Astrocyte of the cerebellum (primary cell): ENCODE measurements at regions not wholly inside any gene's neighbourhood (a gene's known extent, or its start where the extent isn't known, plus 50 kb on each side); places are given as distances from the start of the nearest gene placed in this dataset.

Source experiments
- DNase-seq: peaks from one replicate; pipeline ENCODE4 v3.0.0-alpha.2; 2011; ENCODE audit warnings: low read depth
- H3K4me3 ChIP-seq: 2 replicates; pipeline ENCODE4 v1.5.1; 2011; ENCODE audit warnings: mild to moderate bottlenecking, low read depth, low read length, moderate library complexity
- in situ Hi-C: cut with HindIII; loops from 2 replicates; pipeline ENCODE4 v1.10.0; 2017; ENCODE audit warnings: low sequenced_read_pairs
- TF ChIP-seq, protein P1 (sequence below): IDR thresholded peaks from 2 replicates; pipeline ENCODE4 v1.5.1; 2012; ENCODE audit warnings: low read length, low read depth, moderate library complexity, mild to moderate bottlenecking; ENCODE audit errors: missing control alignments

DNA sequence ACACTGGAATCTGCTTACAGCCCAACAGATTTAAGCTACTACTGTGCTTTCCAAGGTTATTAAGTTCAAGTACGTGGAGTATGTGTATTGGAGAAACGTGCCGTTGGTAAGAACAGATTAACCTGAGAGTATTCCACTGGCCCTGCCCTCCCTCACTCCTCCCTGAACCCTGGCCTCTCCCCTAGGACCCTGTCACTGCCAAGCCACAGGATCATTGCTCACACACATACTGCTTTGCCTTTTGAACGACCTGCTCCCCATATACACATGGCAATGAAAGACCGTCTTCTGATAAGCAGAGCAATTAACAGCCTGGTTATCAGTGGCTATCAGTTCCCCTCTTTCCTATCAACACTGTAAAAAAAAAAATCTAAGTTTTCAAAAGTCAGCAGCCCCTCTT lies 458.9 kb upstream of the DYNLRB2 start:
- no peak overlapping the region for H3K4me3 ChIP-seq
- TF ChIP-seq, protein P1, sequence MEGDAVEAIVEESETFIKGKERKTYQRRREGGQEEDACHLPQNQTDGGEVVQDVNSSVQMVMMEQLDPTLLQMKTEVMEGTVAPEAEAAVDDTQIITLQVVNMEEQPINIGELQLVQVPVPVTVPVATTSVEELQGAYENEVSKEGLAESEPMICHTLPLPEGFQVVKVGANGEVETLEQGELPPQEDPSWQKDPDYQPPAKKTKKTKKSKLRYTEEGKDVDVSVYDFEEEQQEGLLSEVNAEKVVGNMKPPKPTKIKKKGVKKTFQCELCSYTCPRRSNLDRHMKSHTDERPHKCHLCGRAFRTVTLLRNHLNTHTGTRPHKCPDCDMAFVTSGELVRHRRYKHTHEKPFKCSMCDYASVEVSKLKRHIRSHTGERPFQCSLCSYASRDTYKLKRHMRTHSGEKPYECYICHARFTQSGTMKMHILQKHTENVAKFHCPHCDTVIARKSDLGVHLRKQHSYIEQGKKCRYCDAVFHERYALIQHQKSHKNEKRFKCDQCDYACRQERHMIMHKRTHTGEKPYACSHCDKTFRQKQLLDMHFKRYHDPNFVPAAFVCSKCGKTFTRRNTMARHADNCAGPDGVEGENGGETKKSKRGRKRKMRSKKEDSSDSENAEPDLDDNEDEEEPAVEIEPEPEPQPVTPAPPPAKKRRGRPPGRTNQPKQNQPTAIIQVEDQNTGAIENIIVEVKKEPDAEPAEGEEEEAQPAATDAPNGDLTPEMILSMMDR, result no peak
- DNase-seq, result no peak
- in situ Hi-C loops, result no loop called here

DNA sequence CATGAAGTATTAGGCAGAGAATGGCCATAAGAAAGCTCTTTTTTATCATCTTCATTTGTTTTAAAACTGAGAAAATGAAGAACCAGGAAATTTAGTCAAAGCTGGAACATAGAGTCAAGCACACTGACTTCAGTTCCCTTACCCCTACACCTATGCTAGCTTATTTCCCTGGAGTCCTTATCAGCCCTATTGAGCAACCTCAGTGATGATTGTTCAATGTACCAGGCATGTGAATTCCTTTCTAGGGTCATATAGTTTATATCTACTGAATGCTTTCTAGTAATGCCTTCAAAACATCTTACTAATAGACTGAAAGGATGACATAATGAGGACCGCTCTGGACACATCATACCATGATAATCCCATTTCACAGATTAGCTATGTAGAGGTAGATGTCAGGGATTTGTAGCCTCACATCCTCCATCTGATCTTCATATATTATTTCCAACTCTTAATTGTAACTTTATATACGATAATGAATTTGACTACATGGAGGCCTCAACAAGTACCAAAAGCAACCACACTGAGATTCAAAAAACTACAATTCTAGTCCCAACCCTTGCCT lies 460.4 kb upstream of the DYNLRB2 start:
- DNase-seq, result no peak
- TF ChIP-seq, protein P1, result no peak
- in situ Hi-C loops, result no loop called here
- H3K4me3 ChIP-seq, result no peak overlapping the region

DNA sequence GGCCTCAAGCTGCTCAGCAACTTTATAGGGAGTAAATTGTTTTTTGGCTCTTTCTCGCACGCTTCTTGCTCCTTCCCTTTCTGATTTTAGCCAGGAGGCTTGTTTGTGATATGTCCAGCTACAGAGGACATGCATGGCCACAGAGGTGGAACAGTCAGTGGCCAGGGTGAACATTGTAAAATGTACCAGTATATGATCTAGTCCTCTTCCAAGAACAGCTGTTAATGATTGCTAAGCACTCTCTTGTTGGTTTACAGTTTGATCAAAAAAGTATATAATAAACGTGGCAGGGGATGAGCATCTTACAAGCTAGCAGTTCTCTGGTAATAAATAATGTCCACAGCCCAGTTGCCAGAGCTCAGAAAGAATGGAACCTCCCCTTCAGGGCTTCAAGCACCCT lies 461.7 kb upstream of the DYNLRB2 start:
- no peak for DNase-seq
- in situ Hi-C loops, result no loop called here
- TF ChIP-seq, protein P1, result no peak
- no peak overlapping the region for H3K4me3 ChIP-seq

- DNase-seq, result no peak
- H3K4me3 ChIP-seq, result no peak overlapping the region
- TF ChIP-seq, protein P1, result no peak
- in situ Hi-C loops, result no loop called here
Measured at GRCh38 chr16:80077696-80078095, 463.1 kb upstream of the DYNLRB2 start.

DNA sequence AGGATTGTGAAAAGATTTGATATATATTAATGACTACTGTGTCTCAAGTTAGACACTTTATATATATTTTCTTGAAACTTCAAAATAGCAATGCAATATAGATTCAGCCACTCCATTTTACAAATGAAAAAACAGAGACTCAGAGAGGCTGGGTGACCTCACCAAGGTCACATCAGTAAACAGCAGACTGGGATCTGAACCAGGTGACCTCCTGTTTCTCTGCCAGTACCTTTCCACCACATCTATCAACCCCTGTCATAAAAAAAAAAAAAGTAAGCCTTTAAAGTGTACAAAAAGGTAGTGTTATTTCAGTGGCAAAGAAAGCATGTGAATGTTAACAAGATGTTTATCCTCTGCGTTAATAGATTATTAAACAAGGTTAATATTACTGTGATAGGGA lies 466.5 kb upstream of the DYNLRB2 start:
- in situ Hi-C loops, result no loop called here
- TF ChIP-seq, protein P1, result no peak
- H3K4me3 ChIP-seq, result no peak overlapping the region
- no peak for DNase-seq

DNA sequence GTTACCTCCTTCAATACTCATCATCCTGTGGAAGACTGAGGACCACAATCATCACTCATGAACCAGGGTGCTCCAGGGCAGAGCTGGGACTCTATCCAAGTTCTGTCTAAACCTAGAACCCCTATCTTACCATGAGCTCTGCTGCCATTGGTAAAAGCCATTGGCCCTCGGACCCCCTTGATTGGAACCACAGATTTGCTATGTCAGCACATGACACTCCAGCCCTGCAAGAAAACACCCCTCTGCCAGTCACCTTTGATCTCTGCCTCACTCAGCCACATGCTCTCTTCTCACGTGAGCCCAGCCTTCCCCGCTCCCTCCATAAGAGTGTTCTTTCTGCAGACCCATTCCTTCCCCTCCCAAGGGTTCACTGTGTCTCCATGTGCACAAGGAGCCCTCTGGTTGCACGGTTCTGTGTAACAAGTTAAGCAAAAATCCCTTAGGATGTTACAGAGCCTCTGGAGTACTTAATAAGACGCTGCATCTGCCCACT lies 468.8 kb upstream of the DYNLRB2 start:
- H3K4me3 ChIP-seq, result no peak overlapping the region
- TF ChIP-seq, protein P1, result no peak
- DNase-seq, result no peak
- in situ Hi-C loops, result no loop called here
